NCI-H2196 treated with DMSO at 0.1 percent for 48 hours (cell line): ENCODE measurements at regions not wholly inside any gene's neighbourhood (a gene's known extent, or its start where the extent isn't known, plus 50 kb on each side); places are given as distances from the start of the nearest gene placed in this dataset.
"Not testable (repeated sequence)": the region's sequence is repeated elsewhere in the genome, so short reads cannot be mapped to it uniquely, and the experiment has no call there.

ENCODE experiments used
- DNase-seq: peaks from one replicate; lab custom pipeline; 2025; ENCODE audit not compliant: unreplicated experiment; lab: John Stamatoyannopoulos, UW

GRCh38 chr18:78480262-78481054, 499.2 kb upstream of the SALL3 start:
- DNase-seq = no peak

DNA sequence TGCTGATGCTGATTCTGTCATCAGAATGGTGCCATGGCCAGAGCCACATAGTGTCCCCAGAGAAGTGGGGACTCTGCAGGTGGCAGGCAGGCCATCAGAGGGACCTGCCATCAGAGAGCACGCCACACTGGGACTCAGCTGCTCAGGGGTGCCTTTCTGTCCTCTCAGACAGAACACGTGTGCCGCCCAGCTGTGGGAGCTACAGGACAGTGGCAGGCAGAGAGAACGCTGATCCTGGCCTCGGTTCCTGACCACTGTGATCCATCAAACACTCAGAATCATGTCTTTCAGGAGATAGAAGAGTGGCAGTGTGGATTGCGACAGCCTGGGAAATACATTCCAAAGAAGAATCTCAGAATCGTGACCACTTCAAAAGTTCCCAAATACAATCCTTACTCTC, 497.2 kb upstream of the SALL3 start:
- DNase-seq = no peak

- DNase-seq = no peak
These were observed 492.0 kb upstream of the SALL3 start for GRCh38 chr18:78487649-78488048.

GRCh38 chr18:78492064-78492812, 487.4 kb upstream of the SALL3 start:
- no peak for DNase-seq

GRCh38 chr18:78492813-78493371, 486.7 kb upstream of the SALL3 start:
- no peak for DNase-seq

GRCh38 chr18:78493490-78493889, 486.1 kb upstream of the SALL3 start:
- DNase-seq = not testable (repeated sequence)

DNA sequence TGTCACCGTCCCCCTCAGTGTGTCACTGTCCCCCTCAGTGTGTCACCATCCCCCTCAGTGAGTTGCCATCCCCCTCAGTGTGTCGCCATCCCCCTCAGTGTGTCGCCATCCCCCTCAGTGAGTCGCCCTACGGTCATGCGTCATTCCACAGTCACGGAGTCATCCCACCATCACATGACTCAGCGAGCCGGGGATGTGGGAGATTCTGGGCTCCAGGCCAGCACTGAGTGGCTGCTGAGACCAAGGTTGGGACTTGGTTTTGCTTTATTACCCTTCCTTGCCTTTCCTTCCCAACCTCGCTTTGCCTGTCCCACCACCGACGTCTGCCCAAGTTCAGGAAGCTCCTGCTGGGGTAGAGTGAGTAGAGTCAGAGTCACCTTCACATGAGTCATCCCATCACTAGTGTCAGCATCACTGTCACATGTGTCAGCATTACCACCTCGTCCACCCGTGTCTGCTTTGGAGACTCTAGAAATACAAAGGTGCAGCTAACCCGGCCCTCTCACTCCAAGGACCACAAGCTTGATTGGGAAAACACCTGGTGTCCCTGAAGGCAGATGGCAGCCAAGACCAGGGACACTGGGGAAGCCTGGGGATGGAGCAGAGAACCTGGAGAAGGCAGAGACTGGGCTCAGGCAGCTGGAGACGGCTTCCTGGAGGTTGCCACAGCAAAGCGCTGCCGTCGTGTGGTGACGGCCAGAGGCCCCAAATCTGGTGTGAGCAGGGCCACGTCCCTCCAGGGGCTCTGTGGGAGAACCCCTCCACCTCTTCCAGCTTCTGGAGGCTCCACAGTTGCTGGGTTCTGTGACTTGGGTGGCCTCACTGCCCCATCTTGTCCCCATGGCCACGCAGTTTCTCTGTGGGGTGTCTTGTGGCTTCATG, 485.2 kb upstream of the SALL3 start:
- no peak for DNase-seq

GRCh38 chr18:78495550-78495949, 484.1 kb upstream of the SALL3 start:
- no peak for DNase-seq

GRCh38 chr18:78496079-78496478, 483.5 kb upstream of the SALL3 start:
- DNase-seq = no peak

- DNase-seq = no peak
These were observed 482.0 kb upstream of the SALL3 start for GRCh38 chr18:78497641-78498040.

- no peak for DNase-seq
These were observed 480.0 kb upstream of the SALL3 start for GRCh38 chr18:78499586-78499985.

- no peak for DNase-seq
These were observed 478.4 kb upstream of the SALL3 start for GRCh38 chr18:78501251-78501650.

DNA sequence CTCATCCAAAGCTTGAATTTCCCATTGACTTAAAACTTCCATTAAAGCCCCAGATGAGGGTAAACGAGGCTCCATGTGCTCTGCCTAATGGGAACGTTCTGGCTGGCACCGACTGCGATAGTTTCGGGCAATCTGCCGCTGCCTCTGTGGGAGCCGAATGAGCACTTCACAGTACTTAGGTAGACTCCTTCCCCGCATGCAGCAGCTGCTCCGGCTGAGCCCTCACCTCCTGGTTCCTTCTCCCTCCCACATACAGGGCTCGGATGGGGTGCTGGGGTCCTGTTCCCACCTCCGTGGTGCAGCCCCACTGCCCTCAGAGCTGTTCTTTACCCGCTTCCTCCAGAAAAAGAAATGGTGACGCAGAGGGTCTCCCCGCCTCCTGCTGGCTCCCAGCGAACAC, 476.5 kb upstream of the SALL3 start:
- no peak for DNase-seq

- DNase-seq = no peak
These were observed 473.7 kb upstream of the SALL3 start for GRCh38 chr18:78505851-78506461.

DNA sequence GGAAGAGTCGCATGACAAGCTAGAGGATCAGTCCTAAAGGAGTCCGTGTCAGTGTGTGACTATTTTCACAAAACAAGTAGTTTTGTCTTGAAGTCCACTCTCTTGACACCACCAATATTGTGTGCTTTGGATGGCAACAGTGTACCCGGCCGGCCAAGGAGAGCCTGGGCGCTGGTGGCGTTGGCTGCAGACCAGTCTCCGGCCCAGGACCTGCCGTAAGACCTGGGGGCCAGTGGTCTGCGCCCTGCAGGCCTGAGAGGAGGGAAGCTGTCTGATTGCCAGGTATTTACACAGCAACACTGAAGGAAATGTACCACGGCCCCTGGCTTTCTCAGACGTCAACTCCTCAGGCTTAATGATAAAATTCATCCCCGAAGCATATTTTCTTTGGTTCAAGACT, 472.4 kb upstream of the SALL3 start:
- DNase-seq = no peak

DNA sequence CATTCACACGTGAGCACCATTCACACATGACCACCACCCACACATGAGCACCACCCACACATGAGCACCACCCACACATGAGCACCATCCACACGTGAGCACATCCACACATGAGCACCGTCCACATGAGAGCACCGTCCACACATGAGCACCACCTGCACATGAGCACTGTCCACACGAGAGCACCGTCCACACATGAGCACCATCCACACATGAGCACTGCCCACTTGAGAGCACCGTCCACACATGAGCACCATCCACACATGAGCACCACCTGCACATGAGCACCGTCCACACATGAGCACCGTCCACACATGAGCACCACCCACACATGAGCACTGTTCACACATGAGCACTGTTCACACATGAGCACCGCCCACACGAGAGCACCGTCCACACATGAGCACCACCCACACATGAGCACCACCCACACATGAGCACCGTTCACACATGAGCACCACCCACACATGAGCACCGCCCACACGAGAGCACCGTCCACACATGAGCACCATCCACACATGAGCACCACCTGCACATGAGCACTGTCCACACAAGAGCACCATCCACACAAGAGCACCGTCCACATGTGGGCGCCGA, 471.3 kb upstream of the SALL3 start:
- DNase-seq = not testable (repeated sequence)

GRCh38 chr18:78510091-78510490, 469.5 kb upstream of the SALL3 start:
- DNase-seq = no peak

DNA sequence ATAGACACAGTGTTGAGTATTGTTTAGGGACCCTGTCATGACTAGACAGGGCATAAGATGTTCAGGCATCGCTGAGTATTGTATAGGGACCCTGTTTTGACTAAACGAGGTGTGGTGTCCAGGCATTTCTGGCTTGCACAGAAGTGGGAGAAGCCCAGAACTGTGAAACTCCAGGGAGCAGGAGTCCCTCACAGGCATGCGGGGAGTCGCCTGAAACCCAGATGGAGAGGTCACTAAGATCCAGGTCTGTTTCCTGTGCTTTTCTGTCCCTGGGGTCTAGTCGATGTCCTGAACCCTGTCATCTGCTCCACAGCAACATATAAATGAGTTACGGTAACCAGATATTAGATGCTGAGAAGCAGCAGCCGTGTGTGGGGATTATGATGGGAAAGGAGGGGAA, 469.0 kb upstream of the SALL3 start:
- DNase-seq = no peak

GRCh38 chr18:78511666-78512601, 467.7 kb upstream of the SALL3 start:
- no peak for DNase-seq
